Body of pancreas (tissue), 4 donors: ENCODE measurements at regions not wholly inside any gene's neighbourhood (a gene's known extent, or its start where the extent isn't known, plus 50 kb on each side); places are given as distances from the start of the nearest gene placed in this dataset.

Experiments
- ATAC-seq: fragments of 150-250 bp; one replicate; pipeline ENCODE4 v1.9.1; 2016
- DNase-seq, 4 donors: peaks; one replicate each; pipeline ENCODE4 v3.0.0-alpha.2; 2019
- H3K27ac ChIP-seq, 4 donors: fragments of 200-600 bp; sonication (generic); 1 replicate in 3 of 4; 2 replicates in 1 of 4; pipeline versions ENCODE4 v1.5.1 to v1.6.1; 2016 to 2019; ENCODE audit warnings: mild to moderate bottlenecking in 1 of 4, mixed read lengths in 1 of 4, moderate library complexity in 1 of 4
- H3K27me3 ChIP-seq, 2 donors: fragments of 200-600 bp; sonication (generic); one replicate each; pipeline ENCODE4 v1.6.0; 2016; ENCODE audit warnings: mild to moderate bottlenecking in 1 of 2
- H3K36me3 ChIP-seq, 2 donors: fragments of 200-600 bp; sonication (generic); replicated peaks in 1 of 2; 2 replicates each; pipeline ENCODE4 v1.5.1; 2016; ENCODE audit warnings: low read depth in 2 of 2; ENCODE audit not compliant: insufficient read depth in 1 of 2
- H3K4me1 ChIP-seq: fragments of 200-600 bp; sonication (generic); one replicate; pipeline ENCODE4 v1.6.0; 2016
- H3K4me3 ChIP-seq, 2 donors: fragments of 200-600 bp; sonication (generic); 1 replicate in 1 of 2; 2 replicates in 1 of 2; pipeline ENCODE4 v1.5.1; 2016 to 2019
- H3K9me3 ChIP-seq, 3 donors: fragments of 200-600 bp; sonication (generic); 1 replicate in 2 of 3; 2 replicates in 1 of 3; pipeline ENCODE4 v1.5.1; 2016
- CTCF ChIP-seq, 7 experiments: fragments of 450-650 bp in 4 of 7; fragments of 200-600 bp in 3 of 7; sonication (generic) in 3 of 7; IDR thresholded peaks; one replicate each; pipeline ENCODE4 v1.5.1; 2016 to 2019; ENCODE audit warnings: antibody characterized with exemption in 7 of 7
- POLR2A ChIP-seq, 3 donors: fragments of 450-650 bp; IDR thresholded peaks; one replicate each; pipeline ENCODE4 v1.6.1; 2016; ENCODE audit warnings: antibody characterized with exemption in 3 of 3, mild to moderate bottlenecking in 2 of 3
- WGBS, 2 donors: methylation state at CpG; one replicate each; pipeline ENCODE4 v1.1.5; 2017; 5-methylcytosine and 5-hydroxymethylcytosine counted together
- intact Hi-C: fragments of 100-400 bp; cut with DNase I; formaldehyde crosslinking; loops from one replicate; pipeline ENCODE4 v1.15.1; 2023

DNA sequence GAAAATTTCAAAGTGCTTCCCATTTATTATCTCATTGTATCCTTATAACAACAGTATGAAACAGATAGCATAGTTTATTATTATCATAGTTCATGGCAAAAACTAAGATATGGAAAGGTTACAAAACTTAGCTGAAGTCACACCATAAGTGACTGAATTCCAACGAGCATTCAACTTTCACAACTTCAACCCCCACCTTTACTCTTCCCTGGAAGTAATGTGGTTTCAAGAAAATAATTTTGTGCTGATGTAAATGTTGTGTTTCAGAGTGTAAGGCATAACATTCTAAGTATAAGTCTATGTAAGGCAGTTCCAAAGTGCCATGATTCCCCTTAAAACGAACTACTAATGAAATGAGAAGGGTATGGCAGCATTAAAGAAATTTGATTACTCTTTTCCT is 454.5 kb downstream of the BCAT1 start:
- Histone ChIP-seq H3K27me3 (no peaks in the 10 kb centered on the region), H3K36me3 (no peaks in the 10 kb centered on the region), H3K4me1 (no peaks in the 10 kb centered on the region), H3K4me3 (no peak overlapping the region), H3K27ac (no peak overlapping the region), H3K9me3 (no peaks in the 10 kb centered on the region)
- ATAC-seq = no peak
- no peak for DNase-seq
- intact Hi-C loops = no loop called here
- TF ChIP-seq CTCF (IDR thresholded peaks at IDR 0.05) = no peak
- TF ChIP-seq POLR2A (IDR thresholded peaks at IDR 0.05) = no peak
- WGBS, 2 donors = 56 to 72% methylated on average over 2 of the region's 2 CpGs

DNA sequence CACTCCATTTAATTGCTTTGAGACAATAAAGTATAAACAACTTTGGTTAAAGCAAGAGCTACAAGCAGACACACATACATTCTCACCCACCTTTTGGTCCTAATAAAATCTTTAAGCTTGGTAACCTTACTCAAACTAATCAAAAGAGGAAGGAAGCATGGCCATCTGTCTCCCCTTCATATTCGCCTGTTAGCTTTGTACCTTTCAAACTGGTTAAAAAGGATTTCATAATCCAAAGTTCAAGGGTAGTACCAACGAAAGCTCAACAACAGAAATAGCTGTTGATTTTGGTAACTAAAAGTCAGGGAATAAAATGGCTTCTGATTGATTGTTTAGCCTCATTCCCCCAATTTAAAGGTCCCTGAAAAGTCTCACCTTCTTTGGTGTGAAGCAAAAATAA is 456.9 kb downstream of the BCAT1 start:
- Histone ChIP-seq H3K9me3 (no peaks in the 10 kb centered on the region), H3K27me3 (no peaks in the 10 kb centered on the region), H3K4me3 (no peak overlapping the region), H3K36me3 (no peaks in the 10 kb centered on the region), H3K4me1 (no peaks in the 10 kb centered on the region), H3K27ac (no peak overlapping the region)
- DNase-seq (no peak), ATAC-seq (no peak)
- intact Hi-C loops = no loop called here
- no peak for TF ChIP-seq POLR2A (IDR thresholded peaks at IDR 0.05)
- no peak for TF ChIP-seq CTCF (IDR thresholded peaks at IDR 0.05)
- WGBS, 2 donors = 32 to 36% methylated on average over 2 of the region's 2 CpGs

DNA sequence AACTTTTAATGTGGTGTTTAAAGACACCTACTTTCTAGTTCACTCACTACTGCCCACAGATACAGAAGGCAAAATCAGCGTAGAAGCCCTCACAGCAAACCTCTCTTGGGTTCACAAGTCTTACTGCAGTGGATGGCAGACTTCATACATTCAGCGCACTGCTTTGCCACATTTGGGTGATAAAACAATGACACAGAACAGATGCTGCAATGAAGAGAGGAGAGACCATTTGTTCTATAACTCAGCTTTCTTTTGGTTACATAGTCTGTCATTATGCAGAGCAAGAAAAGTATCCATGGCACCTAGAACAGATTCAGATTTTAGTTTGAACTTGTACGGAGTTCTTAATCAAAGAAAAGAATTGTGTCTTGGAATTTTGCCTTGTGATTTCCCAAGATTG is 459.0 kb downstream of the BCAT1 start:
- Histone ChIP-seq H3K36me3 (no peaks in the 10 kb centered on the region), H3K4me3 (no peak overlapping the region), H3K27ac (no peak overlapping the region), H3K4me1 (no peaks in the 10 kb centered on the region), H3K27me3 (no peaks in the 10 kb centered on the region), H3K9me3 (no peaks in the 10 kb centered on the region)
- ATAC-seq = no peak
- WGBS, 2 donors = 66% methylated on average over 3 of the region's 3 CpGs
- intact Hi-C loops = no loop called here
- no peak for DNase-seq
- TF ChIP-seq CTCF (IDR thresholded peaks at IDR 0.05) = no peak

- H3K27me3 ChIP-seq = no peaks in the 10 kb centered on the region
- no peaks in the 10 kb centered on the region for H3K36me3 ChIP-seq
- WGBS, 2 donors = 54 to 60% methylated on average over 6 of the region's 6 CpGs
- TF ChIP-seq CTCF (IDR thresholded peaks at IDR 0.05) (no peak), POLR2A (IDR thresholded peaks at IDR 0.05) (no peak)
- DNase-seq (no peak), ATAC-seq (no peak)
- H3K27ac ChIP-seq = no peak overlapping the region
- no peaks in the 10 kb centered on the region for H3K9me3 ChIP-seq
- no peaks in the 10 kb centered on the region for H3K4me1 ChIP-seq
- no peak overlapping the region for H3K4me3 ChIP-seq
- intact Hi-C loops = no loop called here
Observed at GRCh38 chr12:24488906-24489619, 459.8 kb downstream of the BCAT1 start.

- intact Hi-C loops = no loop called here
- ATAC-seq (no peak), DNase-seq (no peak)
- H3K27ac ChIP-seq = no peak overlapping the region
- WGBS, 2 donors = 78 to 80% methylated on average over 2 of the region's 2 CpGs
- no peak overlapping the region for H3K4me3 ChIP-seq
- H3K4me1 ChIP-seq = no peaks in the 10 kb centered on the region
- no peaks in the 10 kb centered on the region for H3K9me3 ChIP-seq
- TF ChIP-seq CTCF (IDR thresholded peaks at IDR 0.05) = no peak
- no peak for TF ChIP-seq POLR2A (IDR thresholded peaks at IDR 0.05)
- H3K27me3 ChIP-seq = no peaks in the 10 kb centered on the region
- no peaks in the 10 kb centered on the region for H3K36me3 ChIP-seq
Observed at GRCh38 chr12:24488091-24488596, 460.8 kb downstream of the BCAT1 start.
